ENCODE measurements at regions not wholly inside any gene's neighbourhood (a gene's known extent, or its start where the extent isn't known, plus 50 kb on each side); places are given as distances from the start of the nearest gene placed in this dataset.

DNA sequence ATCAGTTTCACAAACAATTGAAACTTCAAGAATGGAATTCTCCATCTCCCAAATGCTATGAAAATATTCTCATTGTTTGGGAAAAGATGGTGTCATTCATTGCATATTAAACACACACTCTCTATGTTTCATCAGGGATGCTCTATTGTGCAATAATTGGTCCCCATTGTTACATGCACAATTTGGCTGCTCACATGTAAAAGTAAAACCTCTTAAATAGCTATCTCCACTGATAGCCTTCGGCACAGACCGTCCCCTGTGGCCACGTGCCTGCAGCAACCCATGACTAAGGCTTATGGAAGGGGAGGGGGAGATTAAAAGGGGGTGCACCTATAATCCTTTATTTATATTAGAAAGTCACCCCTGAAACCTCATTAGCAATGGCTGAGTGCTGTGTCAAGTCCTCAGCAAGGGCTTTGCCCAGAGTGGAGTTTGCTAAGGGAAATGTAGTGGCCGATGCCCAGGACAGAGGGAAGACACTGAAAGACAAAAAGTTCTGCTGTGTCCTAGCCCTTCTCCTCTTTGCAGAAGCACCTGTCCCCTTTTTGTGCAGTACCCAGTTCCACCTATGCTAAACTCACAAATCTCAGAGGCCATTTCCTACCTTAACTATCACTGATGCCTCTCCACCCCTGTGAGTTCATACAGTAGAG lies 309.6 kb upstream of the ESRRG start:
- TF ChIP-seq, protein P1, sequence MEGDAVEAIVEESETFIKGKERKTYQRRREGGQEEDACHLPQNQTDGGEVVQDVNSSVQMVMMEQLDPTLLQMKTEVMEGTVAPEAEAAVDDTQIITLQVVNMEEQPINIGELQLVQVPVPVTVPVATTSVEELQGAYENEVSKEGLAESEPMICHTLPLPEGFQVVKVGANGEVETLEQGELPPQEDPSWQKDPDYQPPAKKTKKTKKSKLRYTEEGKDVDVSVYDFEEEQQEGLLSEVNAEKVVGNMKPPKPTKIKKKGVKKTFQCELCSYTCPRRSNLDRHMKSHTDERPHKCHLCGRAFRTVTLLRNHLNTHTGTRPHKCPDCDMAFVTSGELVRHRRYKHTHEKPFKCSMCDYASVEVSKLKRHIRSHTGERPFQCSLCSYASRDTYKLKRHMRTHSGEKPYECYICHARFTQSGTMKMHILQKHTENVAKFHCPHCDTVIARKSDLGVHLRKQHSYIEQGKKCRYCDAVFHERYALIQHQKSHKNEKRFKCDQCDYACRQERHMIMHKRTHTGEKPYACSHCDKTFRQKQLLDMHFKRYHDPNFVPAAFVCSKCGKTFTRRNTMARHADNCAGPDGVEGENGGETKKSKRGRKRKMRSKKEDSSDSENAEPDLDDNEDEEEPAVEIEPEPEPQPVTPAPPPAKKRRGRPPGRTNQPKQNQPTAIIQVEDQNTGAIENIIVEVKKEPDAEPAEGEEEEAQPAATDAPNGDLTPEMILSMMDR (IDR thresholded peaks at IDR 0.05) = no peak
- no peak for TF ChIP-seq POLR2A (IDR thresholded peaks at IDR 0.05)
